ENCODE measurements at regions not wholly inside any gene's neighbourhood (a gene's known extent, or its start where the extent isn't known, plus 50 kb on each side); places are given as distances from the start of the nearest gene placed in this dataset.

GRCh38 chr7:20508109-20508508 is 107.4 kb upstream of the ABCB5 start:
- TF ChIP-seq CTCF (IDR thresholded peaks at IDR 0.05) (no peak), POLR2AphosphoS5 (IDR thresholded peaks at IDR 0.05) (no peak), EP300 (IDR thresholded peaks at IDR 0.05; ENCODE audit: low read depth) (no peak)
- no peaks in the 10 kb centered on the region for H3K36me3 ChIP-seq
- H3K4me3 ChIP-seq = no peak overlapping the region
- 74 to 80% methylated on average over 3 to 4 of the region's 4 CpGs for WGBS, 2 donors (ENCODE audit: low coverage in 1 of 2)
- no peaks in the 10 kb centered on the region for H3K9me3 ChIP-seq
- DNase-seq = no peak
- no peaks in the 10 kb centered on the region for H3K4me1 ChIP-seq
- no peak overlapping the region for H3K27ac ChIP-seq
- intact Hi-C loops (cut with DNase I; ENCODE audit: low total_unique reads) (no loop called here), in situ Hi-C loops (cut with MboI; ENCODE audit: low pct_ligation_motif_present in 1 of 4, low pct_unique_long_range_greater_than_20kb in 1 of 4, low sequenced_read_pairs in 3 of 4) (no loop called here)
- H3K27me3 ChIP-seq = no peaks in the 10 kb centered on the region

GRCh38 chr7:20509892-20510572 is 105.4 kb upstream of the ABCB5 start:
- H3K36me3 ChIP-seq = no peaks in the 10 kb centered on the region
- 69 to 75% methylated on average over 4 of the region's 4 CpGs for WGBS, 2 donors (ENCODE audit: low coverage in 1 of 2)
- H3K27ac ChIP-seq = no peak overlapping the region
- DNase-seq = no peak
- no peaks in the 10 kb centered on the region for H3K9me3 ChIP-seq
- in situ Hi-C loops (cut with MboI; ENCODE audit: low pct_ligation_motif_present in 1 of 4, low pct_unique_long_range_greater_than_20kb in 1 of 4, low sequenced_read_pairs in 3 of 4) = no loop called here
- no peak overlapping the region for H3K4me3 ChIP-seq
- H3K27me3 ChIP-seq = no peaks in the 10 kb centered on the region
- intact Hi-C loops (cut with DNase I; ENCODE audit: low total_unique reads) = no loop called here
- H3K4me1 ChIP-seq = no peaks in the 10 kb centered on the region
- no peak for TF ChIP-seq EP300 (IDR thresholded peaks at IDR 0.05; ENCODE audit: low read depth)
- no peak for TF ChIP-seq POLR2AphosphoS5 (IDR thresholded peaks at IDR 0.05)
- no peak for TF ChIP-seq CTCF (IDR thresholded peaks at IDR 0.05)
- no peak for TF ChIP-seq POLR2A (IDR thresholded peaks at IDR 0.05)

GRCh38 chr7:20510573-20510900 is 104.9 kb upstream of the ABCB5 start:
- H3K36me3 ChIP-seq = no peaks in the 10 kb centered on the region
- intact Hi-C loops (cut with DNase I; ENCODE audit: low total_unique reads) (no loop called here), in situ Hi-C loops (cut with MboI; ENCODE audit: low pct_ligation_motif_present in 1 of 4, low pct_unique_long_range_greater_than_20kb in 1 of 4, low sequenced_read_pairs in 3 of 4) (no loop called here)
- H3K4me3 ChIP-seq = no peak overlapping the region
- WGBS, 2 donors (ENCODE audit: low coverage in 1 of 2) = 68 to 72% methylated on average over 3 of the region's 3 CpGs
- no peak for DNase-seq
- no peak overlapping the region for H3K27ac ChIP-seq
- no peaks in the 10 kb centered on the region for H3K9me3 ChIP-seq
- H3K4me1 ChIP-seq = no peaks in the 10 kb centered on the region
- no peaks in the 10 kb centered on the region for H3K27me3 ChIP-seq
- no peak for TF ChIP-seq POLR2AphosphoS5 (IDR thresholded peaks at IDR 0.05)
- no peak for TF ChIP-seq EP300 (IDR thresholded peaks at IDR 0.05; ENCODE audit: low read depth)
- TF ChIP-seq POLR2A (IDR thresholded peaks at IDR 0.05) = no peak
- no peak for TF ChIP-seq CTCF (IDR thresholded peaks at IDR 0.05)

GRCh38 chr7:20513341-20513740 is 102.1 kb upstream of the ABCB5 start:
- in situ Hi-C loops (cut with MboI; ENCODE audit: low pct_ligation_motif_present in 1 of 4, low pct_unique_long_range_greater_than_20kb in 1 of 4, low sequenced_read_pairs in 3 of 4) = no loop called here
- Histone ChIP-seq H3K4me3 (no peak overlapping the region), H3K4me1 (no peaks in the 10 kb centered on the region), H3K27me3 (no peaks in the 10 kb centered on the region), H3K27ac (no peak overlapping the region), H3K36me3 (no peaks in the 10 kb centered on the region), H3K9me3 (no peaks in the 10 kb centered on the region)
- no peak for DNase-seq
- intact Hi-C loops (cut with DNase I; ENCODE audit: low total_unique reads) = no loop called here
- no peak for TF ChIP-seq EP300 (IDR thresholded peaks at IDR 0.05; ENCODE audit: low read depth)
- no peak for TF ChIP-seq POLR2A (IDR thresholded peaks at IDR 0.05)
- no peak for TF ChIP-seq CTCF (IDR thresholded peaks at IDR 0.05)
- no peak for TF ChIP-seq POLR2AphosphoS5 (IDR thresholded peaks at IDR 0.05)
- 66 to 72% methylated on average over 2 of the region's 2 CpGs for WGBS, 2 donors (ENCODE audit: low coverage in 1 of 2)
